K562 (cell line): ENCODE measurements at regions not wholly inside any gene's neighbourhood (a gene's known extent, or its start where the extent isn't known, plus 50 kb on each side); places are given as distances from the start of the nearest gene placed in this dataset.

Source experiments
- CCAR2 ChIP-seq: fragments of 200-400 bp; formaldehyde crosslinking; IDR thresholded peaks from 2 replicates; pipeline ENCODE4 v1.6.1; 2017; ENCODE audit warnings: mild to moderate bottlenecking, low read depth, low read length
- EHMT2 ChIP-seq: fragments of 450-650 bp; IDR thresholded peaks from 2 replicates; pipeline ENCODE4 v1.6.1; 2018; ENCODE audit warnings: antibody characterized with exemption
- GATAD2B ChIP-seq: fragments of 450-650 bp; IDR thresholded peaks from 2 replicates; pipeline ENCODE4 v1.6.1; 2017; ENCODE audit warnings: mild to moderate bottlenecking, borderline replicate concordance
- NFRKB ChIP-seq: fragments of 450-650 bp; IDR thresholded peaks from 2 replicates; pipeline ENCODE4 v1.6.1; 2016; ENCODE audit warnings: low read depth
- NR2C1 ChIP-seq, 2 experiments: fragments of 450-650 bp; IDR thresholded peaks; 2 replicates each; pipeline ENCODE4 v1.6.1; 2017; ENCODE audit warnings: mild to moderate bottlenecking in 2 of 2, antibody characterized with exemption in 1 of 2, inconsistent platforms in 1 of 2, missing compliant biosample characterization in 1 of 2, missing genetic modification characterization in 1 of 2
- NUFIP1 ChIP-seq: fragments of 450-650 bp; IDR thresholded peaks from 2 replicates; pipeline ENCODE4 v1.6.1; 2018; ENCODE audit not compliant: partially characterized antibody
- SMC3 ChIP-seq: conservative IDR thresholded peaks from 2 replicates; pipeline ENCODE4 v1.6.1; 2011; ENCODE audit warnings: low read depth, low read length, improper control_type of control experiment; ENCODE audit not compliant: insufficient read depth
- SRSF3 ChIP-seq: fragments of 200-400 bp; formaldehyde crosslinking; IDR thresholded peaks from 2 replicates; pipeline ENCODE4 v1.6.1; 2016; ENCODE audit warnings: mild to moderate bottlenecking, low read length, moderate library complexity; ENCODE audit not compliant: insufficient read depth
- ZBTB34 ChIP-seq: fragments of 250-450 bp; sonication (Bioruptor Pico); IDR thresholded peaks from 2 replicates; pipeline ENCODE4 v1.8.0; 2021; ENCODE audit warnings: mild to moderate bottlenecking, moderate library complexity
- ZKSCAN3 ChIP-seq: fragments of 250-450 bp; sonication (Bioruptor Pico); IDR thresholded peaks from 2 replicates; pipeline ENCODE4 v1.4.0; 2020
- TF ChIP-seq, protein P1 (sequence below): fragments of 150-350 bp; conservative IDR thresholded peaks from 2 replicates; pipeline ENCODE4 v1.6.1; 2014; ENCODE audit warnings: low read length
- TF ChIP-seq, protein P2 (sequence below): sonication (generic); formaldehyde crosslinking; IDR thresholded peaks from 2 replicates; pipeline ENCODE4 v1.9.0; 2022; ENCODE audit warnings: mild to moderate bottlenecking, missing genetic modification reagents
- TF ChIP-seq, protein P3 (sequence below): sonication (generic); formaldehyde crosslinking; IDR thresholded peaks from 2 replicates; pipeline ENCODE4 v1.8.0; 2022; ENCODE audit warnings: mild to moderate bottlenecking, missing genetic modification reagents
- TF ChIP-seq, protein P4 (sequence below): sonication (generic); formaldehyde crosslinking; IDR thresholded peaks from 2 replicates; pipeline ENCODE4 v1.8.0; 2023; ENCODE audit warnings: missing genetic modification reagents, mild to moderate bottlenecking, borderline replicate concordance

DNA sequence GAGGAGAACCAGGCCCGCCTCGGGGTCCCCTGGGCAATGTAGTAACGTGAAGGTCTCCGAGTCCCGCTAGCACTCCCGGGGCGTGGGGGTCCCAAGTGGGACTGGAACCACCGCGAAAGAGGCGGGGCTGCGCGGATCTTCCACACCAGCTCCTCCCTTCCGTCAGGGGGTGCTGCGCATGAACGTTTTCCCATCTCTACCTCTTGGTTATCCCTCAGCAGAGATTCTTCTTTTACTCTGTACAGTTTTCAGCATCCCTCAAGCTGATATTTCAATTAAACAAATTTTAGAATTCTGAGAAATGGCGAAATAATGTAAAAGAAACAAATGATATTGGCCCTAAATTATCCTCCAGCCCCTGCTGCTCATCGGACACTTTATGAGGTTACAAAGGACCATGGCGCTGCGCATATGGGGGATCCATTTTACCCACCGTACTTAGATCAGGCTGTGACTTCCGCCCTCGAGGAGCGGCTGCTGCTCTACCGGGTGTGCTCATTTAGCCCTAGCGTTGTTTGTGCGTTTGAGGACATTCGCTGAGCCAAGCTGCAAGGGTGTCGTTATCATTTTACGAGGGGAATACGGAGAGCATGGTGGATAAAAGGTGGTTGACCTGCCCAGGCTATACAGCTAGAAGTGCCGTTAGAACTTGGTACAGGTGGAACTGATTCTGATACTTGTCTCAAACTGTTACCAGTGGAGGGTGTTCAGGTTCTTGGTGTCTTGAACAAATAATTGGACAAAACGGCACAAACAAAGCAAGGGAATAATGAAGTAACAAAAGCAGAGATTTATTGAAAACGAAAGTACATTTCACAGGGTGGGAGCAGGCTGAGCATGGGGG is 75.2 kb upstream of the CHD6 start (continued):
- TF ChIP-seq, protein P1, sequence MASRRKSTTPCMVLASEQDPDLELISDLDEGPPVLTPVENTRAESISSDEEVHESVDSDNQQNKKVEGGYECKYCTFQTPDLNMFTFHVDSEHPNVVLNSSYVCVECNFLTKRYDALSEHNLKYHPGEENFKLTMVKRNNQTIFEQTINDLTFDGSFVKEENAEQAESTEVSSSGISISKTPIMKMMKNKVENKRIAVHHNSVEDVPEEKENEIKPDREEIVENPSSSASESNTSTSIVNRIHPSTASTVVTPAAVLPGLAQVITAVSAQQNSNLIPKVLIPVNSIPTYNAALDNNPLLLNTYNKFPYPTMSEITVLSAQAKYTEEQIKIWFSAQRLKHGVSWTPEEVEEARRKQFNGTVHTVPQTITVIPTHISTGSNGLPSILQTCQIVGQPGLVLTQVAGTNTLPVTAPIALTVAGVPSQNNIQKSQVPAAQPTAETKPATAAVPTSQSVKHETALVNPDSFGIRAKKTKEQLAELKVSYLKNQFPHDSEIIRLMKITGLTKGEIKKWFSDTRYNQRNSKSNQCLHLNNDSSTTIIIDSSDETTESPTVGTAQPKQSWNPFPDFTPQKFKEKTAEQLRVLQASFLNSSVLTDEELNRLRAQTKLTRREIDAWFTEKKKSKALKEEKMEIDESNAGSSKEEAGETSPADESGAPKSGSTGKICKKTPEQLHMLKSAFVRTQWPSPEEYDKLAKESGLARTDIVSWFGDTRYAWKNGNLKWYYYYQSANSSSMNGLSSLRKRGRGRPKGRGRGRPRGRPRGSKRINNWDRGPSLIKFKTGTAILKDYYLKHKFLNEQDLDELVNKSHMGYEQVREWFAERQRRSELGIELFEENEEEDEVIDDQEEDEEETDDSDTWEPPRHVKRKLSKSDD, result no peak
- TF ChIP-seq SRSF3 (no peak), NR2C1 (IDR thresholded peaks at IDR 0.05) (peak; percentile 69), NR2C1 (tag; IDR thresholded peaks at IDR 0.05) (peak; percentile 86), EHMT2 (peak; percentile 17; the same call in 1 of the 2 replicates), NFRKB (0 out of 2 replicates have a peak, but pooled peaks have one; percentile 51), GATAD2B (peak; percentile 61; the same call in 1 of the 2 replicates), ZBTB34 (CRISPR knock-in tag) (no peak), NUFIP1 (no peak), SMC3 (no peak), CCAR2 (no peak), ZKSCAN3 (no peak)
- TF ChIP-seq, protein P2, sequence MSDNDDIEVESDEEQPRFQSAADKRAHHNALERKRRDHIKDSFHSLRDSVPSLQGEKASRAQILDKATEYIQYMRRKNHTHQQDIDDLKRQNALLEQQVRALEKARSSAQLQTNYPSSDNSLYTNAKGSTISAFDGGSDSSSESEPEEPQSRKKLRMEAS, result peak; percentile 79
- TF ChIP-seq, protein P3, sequence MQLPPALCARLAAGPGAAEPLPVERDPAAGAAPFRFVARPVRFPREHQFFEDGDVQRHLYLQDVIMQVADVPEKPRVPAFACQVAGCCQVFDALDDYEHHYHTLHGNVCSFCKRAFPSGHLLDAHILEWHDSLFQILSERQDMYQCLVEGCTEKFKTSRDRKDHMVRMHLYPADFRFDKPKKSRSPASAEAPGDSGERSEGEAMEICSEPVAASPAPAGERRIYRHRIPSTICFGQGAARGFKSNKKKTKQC (CRISPR knock-in tag), result no peak; the same call in 1 of the 2 replicates
- TF ChIP-seq, protein P4, sequence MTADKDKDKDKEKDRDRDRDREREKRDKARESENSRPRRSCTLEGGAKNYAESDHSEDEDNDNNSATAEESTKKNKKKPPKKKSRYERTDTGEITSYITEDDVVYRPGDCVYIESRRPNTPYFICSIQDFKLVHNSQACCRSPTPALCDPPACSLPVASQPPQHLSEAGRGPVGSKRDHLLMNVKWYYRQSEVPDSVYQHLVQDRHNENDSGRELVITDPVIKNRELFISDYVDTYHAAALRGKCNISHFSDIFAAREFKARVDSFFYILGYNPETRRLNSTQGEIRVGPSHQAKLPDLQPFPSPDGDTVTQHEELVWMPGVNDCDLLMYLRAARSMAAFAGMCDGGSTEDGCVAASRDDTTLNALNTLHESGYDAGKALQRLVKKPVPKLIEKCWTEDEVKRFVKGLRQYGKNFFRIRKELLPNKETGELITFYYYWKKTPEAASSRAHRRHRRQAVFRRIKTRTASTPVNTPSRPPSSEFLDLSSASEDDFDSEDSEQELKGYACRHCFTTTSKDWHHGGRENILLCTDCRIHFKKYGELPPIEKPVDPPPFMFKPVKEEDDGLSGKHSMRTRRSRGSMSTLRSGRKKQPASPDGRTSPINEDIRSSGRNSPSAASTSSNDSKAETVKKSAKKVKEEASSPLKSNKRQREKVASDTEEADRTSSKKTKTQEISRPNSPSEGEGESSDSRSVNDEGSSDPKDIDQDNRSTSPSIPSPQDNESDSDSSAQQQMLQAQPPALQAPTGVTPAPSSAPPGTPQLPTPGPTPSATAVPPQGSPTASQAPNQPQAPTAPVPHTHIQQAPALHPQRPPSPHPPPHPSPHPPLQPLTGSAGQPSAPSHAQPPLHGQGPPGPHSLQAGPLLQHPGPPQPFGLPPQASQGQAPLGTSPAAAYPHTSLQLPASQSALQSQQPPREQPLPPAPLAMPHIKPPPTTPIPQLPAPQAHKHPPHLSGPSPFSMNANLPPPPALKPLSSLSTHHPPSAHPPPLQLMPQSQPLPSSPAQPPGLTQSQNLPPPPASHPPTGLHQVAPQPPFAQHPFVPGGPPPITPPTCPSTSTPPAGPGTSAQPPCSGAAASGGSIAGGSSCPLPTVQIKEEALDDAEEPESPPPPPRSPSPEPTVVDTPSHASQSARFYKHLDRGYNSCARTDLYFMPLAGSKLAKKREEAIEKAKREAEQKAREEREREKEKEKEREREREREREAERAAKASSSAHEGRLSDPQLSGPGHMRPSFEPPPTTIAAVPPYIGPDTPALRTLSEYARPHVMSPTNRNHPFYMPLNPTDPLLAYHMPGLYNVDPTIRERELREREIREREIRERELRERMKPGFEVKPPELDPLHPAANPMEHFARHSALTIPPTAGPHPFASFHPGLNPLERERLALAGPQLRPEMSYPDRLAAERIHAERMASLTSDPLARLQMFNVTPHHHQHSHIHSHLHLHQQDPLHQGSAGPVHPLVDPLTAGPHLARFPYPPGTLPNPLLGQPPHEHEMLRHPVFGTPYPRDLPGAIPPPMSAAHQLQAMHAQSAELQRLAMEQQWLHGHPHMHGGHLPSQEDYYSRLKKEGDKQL, result no peak
